BJ (cell line): ENCODE measurements at regions not wholly inside any gene's neighbourhood (a gene's known extent, or its start where the extent isn't known, plus 50 kb on each side); places are given as distances from the start of the nearest gene placed in this dataset.

Experiments used
- CTCF ChIA-PET: fragments of 350-600 bp; formaldehyde crosslinking; extraction: SDS; loops from one replicate; lab custom pipeline; 2021; ENCODE audit warnings: antibody characterized with exemption, inconsistent platforms; lab: Yijun Ruan, JAX
- POLR2A ChIA-PET: fragments of 300-600 bp; sonication (Branson Sonifier 250); formaldehyde crosslinking; extraction: SDS; loops from one replicate; lab custom pipeline; 2021; ENCODE audit warnings: antibody characterized with exemption; lab: Charles Lee
- DNase-seq: peaks from one replicate; pipeline ENCODE4 v3.0.0-alpha.2; 2011; ENCODE audit warnings: low read depth
- H3K27me3 ChIP-seq: 2 replicates; pipeline ENCODE4 v1.6.0; 2011; ENCODE audit warnings: low read length; ENCODE audit not compliant: control insufficient read depth, insufficient read depth
- H3K36me3 ChIP-seq: 2 replicates; pipeline ENCODE4 v1.5.1; 2011; ENCODE audit warnings: low read length; ENCODE audit not compliant: control insufficient read depth, insufficient read depth
- H3K4me3 ChIP-seq: 2 replicates; pipeline ENCODE4 v1.5.1; 2011; ENCODE audit warnings: low read depth, mild to moderate bottlenecking, control low read depth, low read length
- CTCF ChIP-seq: IDR thresholded peaks from 2 replicates; pipeline ENCODE4 v1.5.1; 2011; ENCODE audit warnings: low read depth, mild to moderate bottlenecking, control low read depth, inconsistent platforms, low read length, moderate library complexity; ENCODE audit not compliant: insufficient read depth

- H3K36me3 ChIP-seq: no peaks in the 10 kb centered on the region
- DNase-seq: no peak
- no peaks in the 10 kb centered on the region; the same call in 1 of the 2 replicates for H3K27me3 ChIP-seq
- POLR2A ChIA-PET: no interaction called here
- CTCF ChIA-PET: no interaction called here
- no peak overlapping the region for H3K4me3 ChIP-seq
- TF ChIP-seq CTCF: no peak
Observed at GRCh38 chr2:33712674-33713073, 113.6 kb upstream of the FAM98A start.

- DNase-seq: no peak
- TF ChIP-seq CTCF: no peak
- ChIA-PET POLR2A (no interaction called here), CTCF (no interaction called here)
- H3K4me3 ChIP-seq: no peak overlapping the region
- no peaks in the 10 kb centered on the region for H3K27me3 ChIP-seq
- no peaks in the 10 kb centered on the region for H3K36me3 ChIP-seq
Observed at GRCh38 chr2:33709951-33710350, 110.9 kb upstream of the FAM98A start.

GRCh38 chr2:33707312-33707711 is 108.2 kb upstream of the FAM98A start:
- no peak for TF ChIP-seq CTCF
- POLR2A ChIA-PET: no interaction called here
- CTCF ChIA-PET: no interaction called here

GRCh38 chr2:33706410-33706809 is 107.3 kb upstream of the FAM98A start:
- no peak for TF ChIP-seq CTCF
- CTCF ChIA-PET: no interaction called here
- Histone ChIP-seq H3K27me3 (no peaks in the 10 kb centered on the region), H3K36me3 (no peaks in the 10 kb centered on the region), H3K4me3 (no peak overlapping the region)
- POLR2A ChIA-PET: no interaction called here
- no peak for DNase-seq

More at GRCh38 chr2:33707312-33707711, 108.2 kb upstream of the FAM98A start:
- no peak overlapping the region for H3K4me3 ChIP-seq
- DNase-seq: no peak
- H3K36me3 ChIP-seq: no peaks in the 10 kb centered on the region
- no peaks in the 10 kb centered on the region for H3K27me3 ChIP-seq

- TF ChIP-seq CTCF: no peak
- Histone ChIP-seq H3K27me3 (no peaks in the 10 kb centered on the region), H3K36me3 (no peaks in the 10 kb centered on the region), H3K4me3 (no peak overlapping the region)
- DNase-seq: no peak
- ChIA-PET CTCF (interaction anchor here (0.8 to 1.9 kb wide), 2 partner anchors 10 to 23 kb away, joined by 3 to 4 read pairs; no protein-coding TSS in a partner anchor), POLR2A (no interaction called here)
Observed at GRCh38 chr2:33704406-33704855, 105.3 kb upstream of the FAM98A start.
